ENCODE measurements at regions not wholly inside any gene's neighbourhood (a gene's known extent, or its start where the extent isn't known, plus 50 kb on each side); places are given as distances from the start of the nearest gene placed in this dataset.

GRCh38 chr20:6590891-6591637 is 176.4 kb upstream of the BMP2 start:
- TF ChIP-seq CTCF (IDR thresholded peaks at IDR 0.05) (no peak), POLR2A (IDR thresholded peaks at IDR 0.05) (no peak), POLR2AphosphoS5 (IDR thresholded peaks at IDR 0.05) (no peak), EP300 (IDR thresholded peaks at IDR 0.05) (no peak)

Data from upper lobe of left lung (tissue), 4 donors.